Mesothelial cell of epicardium (in vitro differentiated cells): ENCODE measurements at regions not wholly inside any gene's neighbourhood (a gene's known extent, or its start where the extent isn't known, plus 50 kb on each side); places are given as distances from the start of the nearest gene placed in this dataset.

ENCODE experiments used
- DNase-seq, 2 experiments: peaks; one replicate each; pipeline ENCODE4 v3.0.0; 2021; ENCODE audit warnings: low spot score in 2 of 2; ENCODE audit not compliant: unreplicated experiment in 2 of 2
- H3K27ac Mint-ChIP-seq: 2 replicates; pipeline ENCODE4 v1.8.0; 2021; ENCODE audit warnings: mixed read lengths
- H3K27me3 Mint-ChIP-seq: 2 replicates; pipeline ENCODE4 v1.8.0; 2021; ENCODE audit warnings: low read depth, mixed read lengths
- H3K36me3 Mint-ChIP-seq: 2 replicates; pipeline ENCODE4 v1.8.0; 2021; ENCODE audit warnings: mixed read lengths
- H3K4me1 Mint-ChIP-seq: 2 replicates; pipeline ENCODE4 v1.8.0; 2021; ENCODE audit warnings: mixed read lengths
- H3K4me3 Mint-ChIP-seq: 2 replicates; pipeline ENCODE4 v1.8.0; 2021; ENCODE audit warnings: mild to moderate bottlenecking, moderate library complexity, mixed read lengths
- H3K9me3 Mint-ChIP-seq: 2 replicates; pipeline ENCODE4 v1.8.0; 2021; ENCODE audit warnings: mixed read lengths
- CTCF ChIP-seq: fragments of 200-600 bp; sonication (generic); IDR thresholded peaks from one replicate; pipeline ENCODE4 v1.5.0; 2021; ENCODE audit warnings: antibody characterized with exemption; ENCODE audit not compliant: unreplicated experiment

DNA sequence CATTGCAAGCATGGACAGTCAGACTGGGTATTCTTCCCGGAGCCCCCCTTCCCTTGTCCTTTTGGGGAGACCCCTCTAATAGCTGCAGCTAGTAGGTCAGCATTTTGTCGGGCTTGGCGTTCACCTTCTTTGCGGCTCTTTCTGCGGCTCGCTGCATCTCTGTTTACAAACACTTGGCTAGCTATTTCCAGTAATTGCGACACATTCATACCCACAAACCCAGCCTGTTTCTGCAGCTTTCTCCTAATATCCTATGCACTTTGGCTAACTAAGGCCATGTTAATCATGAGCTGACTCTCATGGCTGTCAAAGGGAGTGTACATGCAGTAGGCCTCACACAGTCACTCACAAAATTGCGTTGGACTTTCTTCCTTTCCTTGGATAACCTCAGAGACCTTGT, 716.4 kb downstream of the AMY1C start:
- no peaks in the 10 kb centered on the region for H3K4me1 Mint-ChIP-seq
- H3K36me3 Mint-ChIP-seq = no peaks in the 10 kb centered on the region
- H3K9me3 Mint-ChIP-seq = peaks cover 64% of the 10 kb centered on the region
- H3K27ac Mint-ChIP-seq = no peak overlapping the region
- no peak overlapping the region for H3K4me3 Mint-ChIP-seq
- H3K27me3 Mint-ChIP-seq = no peaks in the 10 kb centered on the region
- TF ChIP-seq CTCF = no peak
- no peak for DNase-seq

DNA sequence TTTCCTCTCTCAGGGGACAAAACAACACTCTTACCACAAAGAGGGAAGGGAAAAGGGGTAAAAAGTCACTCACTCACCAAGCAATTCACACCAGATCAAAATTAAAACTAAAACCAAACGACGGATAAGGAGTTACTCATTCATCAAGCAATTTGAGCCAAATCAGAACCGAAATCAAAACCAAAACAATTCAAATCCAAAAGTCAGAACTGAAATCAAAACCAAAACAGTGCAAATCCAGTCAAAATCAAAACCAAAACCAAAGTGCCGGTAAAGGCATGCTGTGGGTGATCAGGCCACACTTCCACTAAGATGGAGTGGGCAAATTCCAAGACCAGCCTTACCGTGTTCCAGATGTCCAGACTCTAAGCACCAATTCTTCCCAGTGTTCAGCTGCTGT, 717.9 kb downstream of the AMY1C start:
- Mint-ChIP-seq H3K4me1 (no peaks in the 10 kb centered on the region), H3K9me3 (peaks cover 57% of the 10 kb centered on the region), H3K27me3 (no peaks in the 10 kb centered on the region), H3K36me3 (no peaks in the 10 kb centered on the region), H3K27ac (no peak overlapping the region), H3K4me3 (no peak overlapping the region)
- no peak for DNase-seq
- no peak for TF ChIP-seq CTCF

- Mint-ChIP-seq H3K4me3 (no peak overlapping the region), H3K27ac (no peak overlapping the region), H3K4me1 (no peaks in the 10 kb centered on the region), H3K9me3 (peaks cover 54% of the 10 kb centered on the region), H3K27me3 (no peaks in the 10 kb centered on the region), H3K36me3 (no peaks in the 10 kb centered on the region)
- TF ChIP-seq CTCF = no peak
- DNase-seq = no peak
Measured at GRCh38 chr1:104468282-104468681, 718.6 kb downstream of the AMY1C start.

- Mint-ChIP-seq H3K4me1 (no peaks in the 10 kb centered on the region), H3K4me3 (no peak overlapping the region), H3K36me3 (no peaks in the 10 kb centered on the region), H3K27ac (no peak overlapping the region), H3K27me3 (no peaks in the 10 kb centered on the region), H3K9me3 (peaks cover 31% of the 10 kb centered on the region)
- no peak for DNase-seq
- TF ChIP-seq CTCF = no peak
Measured at GRCh38 chr1:104476126-104476525, 726.4 kb downstream of the AMY1C start.

- no peak for TF ChIP-seq CTCF
- Mint-ChIP-seq H3K9me3 (peaks cover 27% of the 10 kb centered on the region), H3K4me1 (no peaks in the 10 kb centered on the region), H3K36me3 (no peaks in the 10 kb centered on the region), H3K27me3 (no peaks in the 10 kb centered on the region), H3K27ac (no peak overlapping the region), H3K4me3 (no peak overlapping the region)
- no peak for DNase-seq
Measured at GRCh38 chr1:104488296-104489015, 738.8 kb downstream of the AMY1C start.
